ENCODE measurements at regions not wholly inside any gene's neighbourhood (a gene's known extent, or its start where the extent isn't known, plus 50 kb on each side); places are given as distances from the start of the nearest gene placed in this dataset.
A peak's percentile ranks its signal among the peaks of the same experiment; 100 is the strongest.
"Not testable (repeated sequence)": the region's sequence is repeated elsewhere in the genome, so short reads cannot be mapped to it uniquely, and the experiment has no call there.

DNA sequence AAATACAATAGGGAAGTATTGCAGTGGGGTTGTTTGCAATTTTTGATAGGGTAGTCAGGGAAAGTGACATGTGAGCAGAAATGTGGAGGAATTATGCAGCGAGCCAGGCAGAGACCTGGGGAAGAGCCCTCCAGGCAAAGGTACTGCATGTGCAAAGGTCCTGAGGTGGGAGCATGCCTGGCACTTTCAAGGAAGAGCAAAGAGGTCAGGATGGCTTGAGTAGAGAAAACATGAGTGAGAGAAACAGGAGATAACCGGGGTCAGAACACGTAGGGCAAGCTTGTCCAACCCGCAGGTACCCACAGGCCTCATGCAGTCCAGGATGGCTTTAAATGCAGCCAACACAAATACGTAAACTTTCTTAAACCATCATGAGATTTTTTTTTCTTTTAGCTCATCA, 71.0 kb downstream of the COQ2 start:
- DNase-seq = no peak

- DNase-seq = no peak
Observed at GRCh38 chr4:83212041-83212851, 72.4 kb downstream of the COQ2 start.

DNA sequence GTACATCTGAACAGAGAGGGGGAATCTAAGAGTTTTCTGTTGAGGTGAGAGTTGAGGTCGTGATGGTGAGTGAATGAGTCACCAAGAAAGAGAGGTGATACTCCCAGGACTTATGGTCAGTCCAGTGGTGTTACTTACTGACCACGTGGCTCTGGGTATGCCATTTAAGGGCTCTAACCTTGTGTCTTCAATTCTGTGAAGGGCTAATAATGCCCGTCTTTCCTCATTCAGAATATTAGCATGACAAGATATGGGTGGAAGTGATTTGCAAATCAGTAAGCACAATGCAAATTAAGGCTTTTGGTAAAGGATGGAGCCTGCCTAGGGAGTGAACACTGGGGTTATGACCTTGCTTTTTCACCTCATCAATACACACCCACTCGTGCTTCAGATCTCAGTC, 75.2 kb downstream of the COQ2 start:
- no peak for DNase-seq

- DNase-seq = no peak
Observed at GRCh38 chr4:83208371-83209365, 75.9 kb downstream of the COQ2 start.

DNA sequence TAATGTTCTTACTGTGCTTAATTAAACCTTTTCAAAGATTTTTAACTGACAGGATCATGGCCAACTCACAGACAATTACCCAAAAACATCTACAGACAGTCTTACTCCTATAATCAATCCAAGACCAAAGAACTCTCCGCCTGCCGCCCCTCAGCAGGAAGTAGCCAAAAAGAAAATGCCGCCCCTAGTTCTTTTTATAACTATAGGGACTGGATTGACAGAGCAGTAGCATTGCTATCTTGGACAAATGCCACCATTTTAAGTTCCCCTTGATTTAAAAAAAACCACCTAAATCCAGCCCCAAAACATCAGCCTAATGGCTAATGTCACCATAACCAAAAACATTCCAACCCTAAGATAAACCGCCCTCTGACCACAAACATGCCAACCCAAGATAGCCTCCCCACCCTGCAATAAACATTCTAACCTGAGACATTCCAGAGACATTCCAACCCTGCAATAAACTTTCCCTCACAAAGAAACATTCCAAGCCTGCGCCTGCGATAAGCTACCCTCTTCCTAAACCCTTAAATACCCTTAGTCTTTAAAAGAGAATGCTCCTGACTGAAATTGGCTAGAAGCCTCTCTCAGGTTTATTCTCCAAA, 77.0 kb downstream of the COQ2 start:
- no peak for DNase-seq

DNA sequence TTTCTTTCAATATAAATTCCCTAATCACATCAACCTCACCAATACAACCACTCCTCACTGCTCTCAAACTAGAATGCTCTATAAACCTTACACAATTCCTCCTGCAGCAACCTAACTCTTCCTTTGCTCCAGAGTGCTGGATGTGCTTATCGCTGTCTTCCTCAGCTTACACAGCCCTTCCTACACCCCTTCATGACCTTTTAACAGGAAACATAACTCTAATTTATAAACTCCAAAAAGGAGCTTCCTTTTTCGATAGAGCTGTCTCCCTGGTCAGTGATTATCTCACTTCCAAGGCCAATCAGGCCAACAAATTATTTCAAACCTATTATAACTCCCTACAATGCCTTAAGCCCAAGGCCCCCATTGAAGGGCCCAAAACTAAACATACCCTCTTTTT, 78.8 kb downstream of the COQ2 start:
- DNase-seq = no peak

DNA sequence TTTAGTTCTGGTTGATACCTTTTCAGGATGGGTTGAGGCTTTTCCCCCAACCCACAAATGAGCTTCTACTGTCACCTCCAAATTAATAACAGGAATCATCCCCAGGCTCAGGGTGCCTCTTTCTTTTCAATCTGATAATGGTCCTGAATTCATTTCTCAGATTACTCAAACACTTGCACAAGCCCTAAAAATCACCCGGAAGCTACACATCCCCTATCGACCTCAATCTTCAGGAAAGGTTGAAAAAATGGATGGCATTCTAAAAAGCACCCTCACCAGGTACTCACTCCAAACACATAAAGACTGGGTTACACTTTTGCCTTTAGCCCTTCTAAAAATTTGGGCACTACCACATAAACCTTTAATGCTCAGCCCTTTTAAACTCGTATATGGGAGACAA, 79.9 kb downstream of the COQ2 start:
- DNase-seq = no peak

- no peak for DNase-seq
Observed at GRCh38 chr4:83201761-83202160, 82.8 kb downstream of the COQ2 start.

GRCh38 chr4:83197555-83198235, 83.2 kb upstream of the PLAC8 start:
- no peak for DNase-seq

DNA sequence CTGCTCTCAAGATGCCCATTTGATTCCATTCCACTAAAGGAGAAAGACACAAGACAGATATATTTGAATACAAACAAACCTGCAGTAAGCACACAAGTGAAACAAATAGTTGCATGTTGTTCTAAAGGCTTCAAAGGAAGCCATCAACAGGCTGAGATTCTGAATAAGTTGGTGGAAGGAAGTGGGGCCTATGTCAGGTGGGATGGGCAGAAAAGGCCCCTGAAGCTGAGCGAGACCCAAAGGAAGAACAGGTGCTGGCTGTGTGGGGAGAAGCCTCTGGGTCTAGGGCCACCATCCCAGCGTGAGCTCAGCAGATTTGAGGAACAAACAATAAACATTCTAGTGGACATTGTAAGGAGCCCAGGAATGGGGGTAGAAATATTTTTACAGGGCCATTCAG, 82.4 kb upstream of the PLAC8 start:
- no peak for DNase-seq

DNA sequence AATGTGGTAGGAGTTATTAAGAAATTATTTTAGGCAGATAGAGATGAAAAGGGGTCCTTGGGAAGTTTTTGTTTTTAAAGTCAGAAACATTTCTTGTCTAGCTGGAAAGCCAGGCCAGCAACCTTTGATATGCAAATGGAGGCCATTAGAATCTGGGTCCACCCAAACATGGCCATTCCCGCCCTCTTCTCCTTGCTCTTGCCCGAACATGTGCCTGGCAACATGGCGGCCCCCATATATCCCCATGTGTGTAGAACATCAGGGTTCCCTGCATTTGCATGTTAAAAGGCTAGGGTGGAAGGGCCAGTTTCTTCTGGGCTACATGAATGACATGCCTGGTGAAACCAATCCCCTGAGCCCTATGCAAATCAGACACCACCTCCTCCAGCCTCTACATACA, 80.7 kb upstream of the PLAC8 start:
- no peak for DNase-seq

GRCh38 chr4:83194588-83194987, 80.1 kb upstream of the PLAC8 start:
- not testable (repeated sequence) for DNase-seq

GRCh38 chr4:83192634-83193033, 78.1 kb upstream of the PLAC8 start:
- no peak for DNase-seq

DNA sequence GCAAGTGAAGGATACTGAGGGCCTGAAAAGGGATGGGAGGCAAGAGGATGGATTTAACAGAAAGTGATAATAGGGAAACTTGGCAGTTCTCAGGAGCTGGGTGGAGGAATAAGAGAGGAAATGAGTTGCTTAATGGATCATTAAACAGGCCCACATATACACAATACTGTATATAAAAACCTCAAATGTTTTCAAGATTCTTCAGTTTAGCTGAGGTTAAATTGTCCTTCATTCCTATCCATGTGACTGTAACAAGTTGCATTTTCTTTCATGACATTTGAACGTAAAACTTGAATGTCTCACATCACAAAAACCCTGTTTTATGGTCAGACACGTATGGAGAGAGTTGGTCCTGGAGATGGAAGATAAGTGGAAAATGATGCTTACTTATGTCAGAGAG, 76.5 kb upstream of the PLAC8 start:
- DNase-seq = no peak

DNA sequence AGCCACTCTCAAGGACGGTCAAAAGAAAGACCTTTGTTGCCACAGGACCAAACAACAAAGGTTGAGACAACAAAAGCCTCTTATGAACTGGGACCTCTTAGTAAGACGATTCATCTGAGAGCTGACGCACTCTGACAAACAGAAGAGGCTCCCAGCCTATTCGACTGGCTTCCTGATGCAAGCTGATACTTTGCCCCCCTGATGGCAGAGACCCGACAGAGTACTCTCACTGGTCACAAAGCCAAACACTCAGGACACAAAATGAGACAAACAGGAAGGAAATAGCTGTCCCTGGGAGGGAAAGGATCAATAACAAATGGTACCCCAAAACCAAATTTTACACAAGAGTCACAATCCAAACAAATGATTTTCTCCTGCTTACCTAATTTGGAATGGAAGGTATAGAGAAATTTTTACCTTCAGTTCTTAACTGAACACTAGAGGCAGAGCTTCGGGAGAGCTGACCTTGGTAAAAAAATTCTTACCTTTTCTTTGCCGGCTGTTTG, 75.2 kb upstream of the PLAC8 start:
- peak; percentile 74 for DNase-seq

DNA sequence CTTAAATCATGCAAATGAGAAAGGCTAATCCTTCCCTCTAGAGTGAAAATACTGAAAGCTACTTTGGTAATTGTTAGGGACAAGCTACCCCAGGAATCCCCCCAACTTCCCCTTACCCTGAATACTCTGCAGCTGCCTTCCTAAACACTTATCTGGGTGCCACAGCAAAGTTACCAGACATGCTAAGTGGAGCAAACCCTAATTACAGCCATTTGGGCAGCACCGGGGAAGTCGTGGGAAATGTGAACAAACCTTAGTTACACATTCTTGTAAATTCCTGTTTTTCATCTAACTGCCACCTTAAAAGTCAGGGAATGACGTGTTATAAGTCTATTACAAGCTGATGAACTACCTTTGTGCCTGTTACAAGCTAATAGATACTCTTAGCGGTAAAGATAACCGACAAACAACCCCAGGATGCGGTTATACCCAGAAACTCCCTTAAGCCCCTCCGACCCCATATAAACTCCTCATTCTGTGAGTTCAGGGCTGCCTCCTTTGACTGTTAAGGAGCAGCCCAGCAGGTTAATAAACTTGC, 66.0 kb upstream of the PLAC8 start:
- DNase-seq = no peak

DNA sequence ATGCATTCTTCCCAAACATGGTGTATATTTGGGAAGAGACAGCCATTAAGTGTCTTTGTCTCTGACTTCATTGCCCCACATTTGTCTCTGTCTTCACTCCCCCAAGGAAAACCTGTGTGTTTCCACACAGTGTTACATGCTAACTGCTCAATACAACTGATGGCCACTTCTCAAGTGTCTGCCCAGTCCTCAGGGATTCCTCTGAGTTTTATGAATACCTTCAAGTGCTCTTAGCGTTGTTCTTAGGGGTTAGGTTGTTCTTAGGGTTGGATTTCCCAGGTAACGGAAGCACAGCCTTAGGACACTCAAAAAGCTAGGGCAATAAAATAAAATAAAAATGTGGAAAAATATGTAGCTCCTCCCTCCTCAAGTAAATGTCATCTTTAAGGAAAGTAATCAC, 64.7 kb upstream of the PLAC8 start:
- DNase-seq = no peak

DNA sequence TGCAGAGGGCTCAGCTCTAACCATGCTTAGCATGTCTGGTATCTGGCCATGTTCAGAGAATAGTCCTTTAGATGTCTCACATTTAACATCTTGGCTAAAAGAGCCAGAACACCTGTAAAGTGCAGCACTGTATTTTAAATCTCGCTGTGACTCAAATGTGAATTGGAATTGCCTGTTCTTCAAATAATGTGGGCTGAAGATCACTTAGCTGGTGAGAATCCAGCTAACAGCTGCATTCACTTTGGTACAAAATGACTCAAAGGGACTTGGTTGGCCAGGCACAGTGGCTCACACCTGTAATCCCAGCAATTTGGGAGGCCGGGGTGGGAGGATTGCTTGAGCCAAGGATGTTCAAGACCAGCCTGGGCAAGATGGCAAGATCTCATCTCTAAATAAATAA, 63.5 kb upstream of the PLAC8 start:
- DNase-seq = no peak

DNA sequence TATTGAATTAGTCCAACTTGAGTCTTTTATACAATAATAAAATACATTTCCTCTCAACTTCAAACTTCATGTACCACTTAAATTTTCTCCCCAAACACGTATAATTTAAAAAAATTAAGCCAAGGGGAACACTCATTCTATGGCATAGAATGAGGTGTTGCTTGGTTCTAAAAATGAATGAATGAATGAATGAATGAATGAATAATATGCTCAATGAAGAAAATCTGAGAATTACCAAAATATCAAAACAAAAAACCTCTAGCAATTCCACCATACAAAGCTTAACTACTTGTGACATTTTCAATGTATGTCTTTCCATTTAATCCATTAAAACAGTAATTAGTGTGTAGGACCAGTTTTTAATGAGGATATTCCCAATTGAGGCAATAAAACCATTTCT, 62.7 kb upstream of the PLAC8 start:
- no peak for DNase-seq

DNA sequence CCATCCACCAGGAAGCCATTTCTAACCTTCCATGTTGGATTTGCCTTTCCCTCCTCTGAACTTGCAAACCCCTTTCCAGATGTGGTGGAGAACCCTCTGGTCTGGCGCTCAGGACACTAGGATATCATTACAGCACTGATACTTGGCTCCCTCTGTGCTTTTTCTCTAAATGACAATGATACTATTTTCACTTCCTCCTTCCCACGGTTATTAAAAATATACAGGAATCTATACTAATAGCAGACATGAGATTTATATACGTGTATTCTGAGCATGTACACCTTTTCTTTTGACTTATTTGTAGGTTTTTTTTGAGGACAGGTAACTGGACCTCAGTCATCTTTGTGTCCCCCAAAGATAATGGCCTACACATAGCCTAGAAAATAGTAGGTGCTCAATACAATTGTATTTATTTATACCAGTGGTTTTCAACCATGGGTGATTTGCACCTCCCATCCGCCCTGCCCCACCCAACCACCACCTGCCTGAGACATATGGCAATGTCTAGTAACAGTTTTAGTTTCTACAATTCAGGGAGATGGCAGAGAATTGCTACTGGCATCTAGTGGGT, 60.4 kb upstream of the PLAC8 start:
- DNase-seq = no peak

- DNase-seq = no peak
Observed at GRCh38 chr4:83172371-83172770, 57.8 kb upstream of the PLAC8 start.

DNA sequence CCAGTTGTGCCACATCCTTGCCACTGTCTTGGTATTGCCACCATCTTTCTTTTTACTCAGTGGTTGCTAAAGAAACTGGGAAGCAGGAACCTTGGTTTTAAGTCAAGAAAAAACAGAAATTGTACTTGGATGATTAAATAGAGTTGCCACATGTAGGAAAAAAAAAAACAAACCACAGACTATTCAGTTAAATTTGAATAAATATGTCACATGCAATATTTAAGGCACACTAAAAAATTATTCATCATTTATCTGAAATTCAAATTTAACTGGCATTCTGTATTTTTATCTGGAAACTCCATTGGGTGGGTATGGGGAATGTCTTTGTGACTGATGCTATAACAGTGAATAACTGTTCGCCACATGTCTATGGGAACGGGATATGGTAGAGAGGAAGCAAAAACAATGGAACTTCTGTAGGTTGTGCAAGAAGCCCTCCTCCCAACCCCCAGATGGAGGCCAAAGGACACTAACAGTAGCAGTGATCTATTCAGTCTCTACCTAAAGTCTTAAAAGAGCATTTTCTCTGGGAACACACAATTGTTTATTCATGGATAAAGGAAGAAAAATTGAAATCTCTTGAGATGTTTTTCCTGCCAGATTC, 57.0 kb upstream of the PLAC8 start:
- no peak for DNase-seq

All from NCI-H510A treated with DMSO at 0.1 percent for 48 hours (cell line).